ENCODE measurements at regions not wholly inside any gene's neighbourhood (a gene's known extent, or its start where the extent isn't known, plus 50 kb on each side); places are given as distances from the start of the nearest gene placed in this dataset.
"Not testable (repeated sequence)": the region's sequence is repeated elsewhere in the genome, so short reads cannot be mapped to it uniquely, and the experiment has no call there.

DNA sequence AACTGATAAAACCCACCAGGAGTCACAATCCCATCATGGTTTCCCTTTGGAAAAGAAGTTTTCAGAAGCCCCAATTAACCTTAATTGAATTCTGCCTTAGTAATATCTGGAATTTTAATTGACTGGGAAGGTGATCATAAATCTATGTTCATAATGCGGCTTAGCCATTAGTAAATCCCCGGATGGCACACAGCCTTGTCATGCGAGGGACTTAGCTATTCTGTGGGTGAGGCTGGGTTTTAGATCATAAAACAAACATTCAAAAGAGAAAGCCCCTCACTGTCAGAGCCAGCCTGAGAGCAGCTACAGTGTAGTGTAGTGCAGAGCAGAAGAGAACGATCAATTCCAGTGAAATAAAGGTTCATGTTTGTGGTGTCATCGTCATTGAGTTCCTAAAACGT lies 124.0 kb upstream of the NOCT start:
- no peak for DNase-seq

- DNase-seq = no peak
Measured at GRCh38 chr4:138890891-138891570, 124.5 kb upstream of the NOCT start.

DNA sequence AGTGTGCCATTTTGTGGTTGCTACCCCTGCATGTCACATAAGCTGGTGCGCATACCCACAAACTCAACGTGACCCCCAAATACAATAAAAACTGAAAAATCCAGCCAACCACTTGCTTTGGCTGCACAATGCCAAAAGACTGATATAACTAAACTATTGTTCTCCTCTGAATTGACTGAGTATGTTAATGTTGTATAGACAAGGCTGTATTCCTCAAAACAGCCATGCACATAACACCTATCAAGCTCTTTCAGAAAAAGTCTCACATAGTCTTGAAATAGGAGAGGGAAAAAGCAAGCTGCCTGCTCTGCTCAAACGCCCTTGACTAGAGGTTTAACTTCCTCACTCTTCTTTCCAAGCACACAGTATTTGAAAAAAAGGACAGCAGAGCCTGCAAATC lies 126.4 kb upstream of the NOCT start:
- no peak for DNase-seq

GRCh38 chr4:138887741-138888140 lies 127.8 kb upstream of the NOCT start:
- no peak for DNase-seq

DNA sequence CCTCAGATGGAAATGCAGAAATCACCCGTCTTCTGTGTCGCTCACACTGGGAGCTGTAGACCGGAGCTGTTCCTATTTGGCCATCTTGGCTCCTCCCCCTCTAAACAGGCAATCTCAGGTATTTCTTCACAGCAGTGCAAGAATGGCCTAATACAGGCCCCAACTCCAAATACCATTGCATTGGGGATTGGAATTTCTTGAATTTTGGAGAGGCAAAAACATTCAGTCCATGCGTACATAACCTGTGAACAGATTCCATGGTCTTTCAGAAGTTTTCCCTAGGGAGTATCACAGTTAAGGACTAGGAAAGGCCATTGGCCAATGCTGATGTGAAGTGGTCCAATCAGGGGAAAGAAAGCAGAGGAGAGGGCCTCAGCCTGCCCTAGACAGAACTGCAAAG lies 128.2 kb upstream of the NOCT start:
- DNase-seq = no peak

DNA sequence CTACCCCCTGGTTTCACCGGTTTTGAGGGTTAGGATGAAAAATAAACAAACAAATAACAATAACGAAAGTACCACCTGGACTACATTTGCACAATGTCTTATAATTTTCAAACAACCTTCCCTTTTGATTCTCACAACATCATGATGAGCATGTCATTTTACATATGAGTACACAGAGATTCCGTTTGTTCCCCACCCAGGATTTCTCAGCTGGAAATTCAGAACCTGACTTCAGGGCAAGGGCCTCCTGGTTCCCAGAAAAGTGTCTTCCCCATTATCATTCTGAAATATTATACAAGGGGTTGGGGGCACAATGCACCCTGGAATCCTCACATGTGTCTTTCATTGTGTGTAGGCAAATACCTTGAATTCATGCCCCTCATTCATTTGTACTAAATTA lies 135.8 kb upstream of the NOCT start:
- no peak for DNase-seq

GRCh38 chr4:138875891-138876608 lies 139.5 kb upstream of the NOCT start:
- no peak for DNase-seq

DNA sequence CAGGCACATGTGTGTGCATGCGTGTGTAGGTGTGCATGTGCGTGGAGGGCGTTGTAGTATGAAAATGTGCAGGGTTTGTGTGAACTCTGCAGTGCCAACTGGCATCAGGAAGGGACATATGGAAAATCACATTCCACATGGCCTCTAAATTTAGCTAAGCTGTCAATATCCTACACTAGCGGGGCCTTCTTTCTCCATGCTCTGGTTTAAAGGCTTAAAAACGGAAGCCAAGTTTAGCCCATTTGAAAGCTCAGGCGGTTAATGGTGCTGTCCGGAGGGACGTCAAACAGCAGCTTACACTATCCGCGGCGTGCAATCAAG lies 144.1 kb upstream of the NOCT start:
- no peak for DNase-seq

DNA sequence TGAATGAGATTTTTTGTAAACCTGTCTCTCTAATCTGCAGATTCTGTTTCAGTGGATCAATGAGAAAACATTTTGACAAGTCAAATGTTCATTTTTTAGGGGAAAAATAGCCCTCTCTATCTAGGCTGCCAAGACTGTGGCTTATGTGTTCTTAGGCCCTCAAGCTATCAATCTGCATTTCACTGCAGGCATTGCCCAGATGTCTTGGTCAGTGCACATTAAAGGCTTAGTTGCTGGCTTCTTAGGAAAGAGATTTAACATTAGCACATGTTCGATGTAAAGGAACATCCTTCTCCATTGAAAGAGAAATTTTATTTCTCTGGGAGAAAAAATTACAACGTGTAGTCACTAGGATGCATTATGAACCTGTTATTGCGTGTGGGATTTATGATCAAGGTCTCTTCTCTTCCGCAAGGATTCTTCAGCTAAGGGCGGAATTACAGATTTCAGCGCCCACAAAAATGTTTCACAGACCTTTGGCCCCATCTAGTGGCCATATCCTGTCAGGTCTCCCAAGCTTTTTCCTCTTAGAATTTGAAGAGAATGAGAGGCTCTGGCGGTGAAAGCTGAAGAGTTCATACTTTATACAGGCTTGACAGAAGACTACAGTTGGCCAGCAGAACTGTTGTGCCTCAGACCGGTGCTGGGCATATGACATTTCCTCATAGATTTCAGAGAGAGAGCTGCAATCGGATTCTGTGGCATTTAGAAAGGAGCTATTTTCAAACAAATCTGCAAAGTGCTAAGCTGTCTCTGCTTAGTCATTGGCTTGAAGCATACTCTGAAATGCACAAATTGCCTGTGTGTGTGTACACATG lies 144.6 kb upstream of the NOCT start:
- DNase-seq = peak in 1 of 2 experiments; percentile 11

DNA sequence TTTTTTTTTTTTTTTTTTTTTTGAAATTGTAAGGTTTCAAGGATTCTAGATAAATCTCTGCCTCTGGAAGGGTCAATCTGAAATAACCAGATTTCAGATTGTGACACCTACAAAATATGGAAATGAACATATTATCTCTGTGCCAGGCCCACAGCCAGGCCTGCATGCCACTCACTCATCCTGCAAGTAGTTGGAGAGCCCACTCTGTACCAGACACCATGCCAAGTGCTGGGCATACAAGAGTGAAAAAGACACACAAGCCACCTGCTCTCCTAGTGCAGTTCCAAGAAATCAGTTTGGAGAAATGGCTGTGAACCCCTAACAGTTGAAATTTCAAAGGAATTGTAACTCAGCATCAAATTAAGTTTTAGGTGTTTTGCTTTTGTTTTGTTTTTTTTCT lies 145.9 kb upstream of the NOCT start:
- no peak for DNase-seq

GRCh38 chr4:138869165-138869564 lies 146.4 kb upstream of the NOCT start:
- DNase-seq = no peak

- DNase-seq = no peak
Measured at GRCh38 chr4:138868562-138868961, 147.0 kb upstream of the NOCT start.

DNA sequence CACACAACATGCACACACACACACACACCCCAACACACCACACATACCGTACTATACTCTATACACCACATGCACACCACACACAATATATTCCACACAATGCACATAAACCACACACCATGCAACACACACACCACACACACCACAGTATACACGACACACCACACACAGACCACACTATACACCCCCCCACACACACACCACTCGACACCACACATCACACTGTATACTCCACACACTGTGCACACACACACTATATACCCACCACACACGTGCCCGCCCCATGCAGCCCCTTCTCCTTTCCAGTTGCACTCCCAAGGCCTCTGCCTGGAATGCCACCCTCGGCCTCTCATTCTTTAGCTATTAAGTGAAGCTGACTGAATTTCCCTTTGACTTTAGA lies 148.2 kb upstream of the NOCT start:
- DNase-seq = no peak

- DNase-seq = no peak
Measured at GRCh38 chr4:138866314-138866713, 149.3 kb upstream of the NOCT start.

DNA sequence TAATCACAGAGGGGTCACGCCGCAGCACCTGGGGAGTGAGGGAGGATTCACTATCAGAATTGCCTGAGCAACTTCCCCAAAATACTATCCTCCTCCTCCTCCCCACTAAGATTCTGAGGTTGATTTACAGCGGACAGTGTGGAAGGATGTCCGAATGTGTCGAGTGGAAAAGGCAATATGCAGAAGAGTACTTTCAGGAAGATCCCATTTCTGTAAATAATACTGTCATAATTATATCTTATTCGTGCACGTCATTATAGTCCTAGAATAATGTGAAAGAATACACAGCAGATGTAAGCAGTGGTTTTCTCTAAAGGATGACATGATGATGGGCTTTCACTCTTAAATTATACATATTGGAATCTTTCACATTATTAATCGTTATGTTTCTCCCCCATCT lies 149.8 kb upstream of the NOCT start:
- DNase-seq = no peak

DNA sequence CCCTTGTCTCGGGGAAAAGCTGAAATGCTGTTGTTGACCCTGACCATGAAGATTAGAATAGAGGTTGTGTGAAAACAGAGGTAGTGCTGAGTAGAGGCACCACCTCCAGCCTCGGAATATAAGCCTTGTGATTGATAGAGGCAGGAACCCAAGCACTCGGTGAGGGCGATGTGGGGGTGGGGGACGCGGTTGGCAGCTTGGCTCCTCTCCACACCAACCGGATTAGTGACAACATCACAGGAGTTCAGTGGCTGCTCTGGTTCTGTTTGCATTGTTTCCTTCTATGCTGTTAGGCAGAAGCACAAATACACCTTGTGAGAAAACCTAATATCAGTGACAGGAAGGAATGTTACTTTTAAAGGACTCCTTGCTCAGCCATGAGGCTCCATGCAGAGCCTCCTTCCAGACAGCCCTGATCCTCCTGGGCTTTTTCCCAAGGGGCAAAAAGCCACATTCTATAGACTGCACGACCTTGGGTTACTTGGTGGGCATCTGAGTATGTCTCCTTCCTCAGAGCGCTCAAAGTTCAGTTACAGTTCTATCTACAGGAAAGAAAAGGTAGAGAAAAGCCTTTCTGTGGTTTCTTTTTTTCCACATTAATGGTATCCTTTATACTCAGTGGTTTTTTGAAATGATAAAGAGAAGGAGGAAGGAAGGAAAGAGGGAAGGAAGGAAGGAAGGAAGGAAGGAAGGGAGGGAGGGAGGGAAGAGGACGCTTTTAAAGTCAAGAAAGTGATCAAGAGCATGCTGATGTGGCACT lies 150.4 kb upstream of the NOCT start:
- no peak for DNase-seq

GRCh38 chr4:138863160-138863559 lies 152.4 kb upstream of the NOCT start:
- no peak for DNase-seq

DNA sequence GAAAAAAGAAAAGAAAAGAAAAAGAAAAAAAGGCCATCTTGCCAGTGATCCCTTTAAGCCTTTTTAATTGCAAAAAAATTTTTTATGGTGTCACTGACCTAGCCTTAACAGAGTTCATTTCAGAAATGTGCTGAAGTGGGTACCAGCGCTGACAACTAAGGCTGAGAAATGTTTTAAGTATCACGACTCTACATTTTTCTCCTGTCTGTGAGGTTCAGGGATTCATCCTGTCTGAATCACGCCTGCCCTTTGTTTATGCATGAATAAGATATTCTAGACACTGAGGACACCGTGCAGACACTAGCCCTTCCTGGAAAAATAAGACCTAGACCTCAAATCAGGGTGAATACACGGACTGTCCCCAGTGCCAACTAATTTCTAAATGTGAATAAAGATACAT lies 154.4 kb upstream of the NOCT start:
- no peak for DNase-seq

- not testable (repeated sequence) for DNase-seq
Measured at GRCh38 chr4:138860357-138860756, 155.2 kb upstream of the NOCT start.

- no peak for DNase-seq
Measured at GRCh38 chr4:138859254-138859653, 156.3 kb upstream of the NOCT start.

- DNase-seq = no peak
Measured at GRCh38 chr4:138858419-138858818, 157.2 kb upstream of the NOCT start.

- no peak for DNase-seq
Measured at GRCh38 chr4:138857416-138857815, 158.2 kb upstream of the NOCT start.

DNA sequence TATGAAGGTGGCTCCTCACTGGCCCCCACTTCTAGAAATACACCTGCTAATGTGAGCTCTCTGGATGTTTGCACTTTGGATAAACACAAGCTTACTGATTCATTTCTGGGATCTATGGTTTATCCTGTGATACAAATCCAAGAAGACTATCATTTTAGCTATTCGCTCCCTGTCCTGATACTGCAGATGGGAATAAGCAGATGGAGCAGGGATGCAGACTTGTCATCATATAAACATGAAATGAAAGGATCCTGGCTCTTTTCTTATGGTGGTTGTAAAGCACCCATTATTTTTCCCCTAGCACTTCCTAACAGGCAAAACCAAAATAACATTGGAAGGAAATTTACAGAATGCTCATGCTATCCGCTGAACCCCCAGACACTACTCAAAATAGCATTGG lies 162.9 kb upstream of the NOCT start:
- no peak for DNase-seq

Measured in cerebellar nuclear complex (tissue), 1 donor.